Sigmoid colon (tissue), 6 donors: ENCODE measurements at regions not wholly inside any gene's neighbourhood (a gene's known extent, or its start where the extent isn't known, plus 50 kb on each side); places are given as distances from the start of the nearest gene placed in this dataset.

Experiments
- DNase-seq: peaks from one replicate; pipeline ENCODE4 v3.0.0-alpha.2; 2019
- H3K27ac ChIP-seq, 4 donors: fragments of 200-600 bp; sonication (generic); one replicate each; pipeline ENCODE4 v1.5.1; 2016 to 2019; ENCODE audit warnings: mild to moderate bottlenecking in 1 of 4
- H3K27me3 ChIP-seq, 3 donors: fragments of 200-600 bp; sonication (generic); one replicate each; pipeline ENCODE4 v1.5.1; 2019; ENCODE audit warnings: mild to moderate bottlenecking in 1 of 3
- H3K36me3 ChIP-seq, 4 donors: fragments of 200-600 bp; sonication (generic); one replicate each; pipeline ENCODE4 v1.5.1; 2016 to 2019
- H3K4me1 ChIP-seq, 4 donors: fragments of 200-600 bp; sonication (generic); one replicate each; pipeline ENCODE4 v1.5.1; 2017 to 2019
- H3K4me3 ChIP-seq, 4 donors: fragments of 200-600 bp; sonication (generic); one replicate each; pipeline ENCODE4 v1.5.1; 2017 to 2019; ENCODE audit warnings: mild to moderate bottlenecking in 2 of 4, moderate library complexity in 1 of 4
- H3K9me3 ChIP-seq, 4 donors: fragments of 200-600 bp in 3 of 4; sonication (generic) in 3 of 4; one replicate each; pipeline versions ENCODE4 v1.5.1 to v1.6.1; 2013 to 2019
- EP300 ChIP-seq, 4 donors: sonication (generic); formaldehyde crosslinking; IDR thresholded peaks; one replicate each; pipeline ENCODE4 v1.6.1; 2017; ENCODE audit warnings: antibody characterized with exemption in 4 of 4
- POLR2A ChIP-seq, 2 donors: fragments of 450-650 bp; IDR thresholded peaks; one replicate each; pipeline ENCODE4 v1.6.1; 2016; ENCODE audit warnings: antibody characterized with exemption in 2 of 2, mild to moderate bottlenecking in 2 of 2, moderate library complexity in 2 of 2
- POLR2AphosphoS5 ChIP-seq, 4 donors: sonication (generic); formaldehyde crosslinking; IDR thresholded peaks; one replicate each; pipeline ENCODE4 v1.6.1; 2017; ENCODE audit warnings: antibody characterized with exemption in 4 of 4
- WGBS, 2 donors: extraction: QIAGEN DNeasy Blood & Tissue Kit; methylation state at CpG; one replicate each; pipeline ENCODE4 v1.1.7; 2013; 5-methylcytosine and 5-hydroxymethylcytosine counted together
- intact Hi-C: fragments of 100-400 bp; cut with DNase I; formaldehyde crosslinking; loops from one replicate; pipeline ENCODE4 v1.15.1; 2023
- TF ChIP-seq, protein P1 (sequence below), 4 experiments: fragments of 450-650 bp in 3 of 4; fragments of 200-600 bp in 1 of 4; IDR thresholded peaks; one replicate each; pipeline ENCODE4 v1.5.1; 2016 to 2019; ENCODE audit warnings: antibody characterized with exemption in 4 of 4, mild to moderate bottlenecking in 3 of 4, moderate library complexity in 2 of 4
- donor health status: healthy with polysubstance abuse.
- donor health status: healthy.

DNA sequence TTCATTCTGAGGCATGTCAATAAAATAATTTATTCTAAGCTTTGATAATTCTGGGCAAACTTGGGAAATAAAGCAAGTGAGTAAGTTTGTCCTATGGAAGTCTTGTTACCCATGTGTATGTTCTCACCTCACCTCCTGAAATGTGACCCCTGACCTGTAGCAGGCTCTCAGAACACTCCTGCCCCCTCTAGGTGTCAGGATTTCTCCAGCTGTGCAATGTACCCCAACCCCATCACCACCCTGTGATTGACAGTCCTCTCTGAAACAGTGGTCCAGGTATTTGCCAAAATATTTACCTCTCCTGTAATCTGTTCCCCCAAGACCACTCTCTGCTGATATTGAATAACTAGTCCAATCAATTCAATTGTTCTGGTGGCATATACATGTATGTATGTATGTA is 122.6 kb upstream of the PTER start:
- Histone ChIP-seq H3K36me3 (no peaks in the 10 kb centered on the region), H3K27ac (no peak overlapping the region), H3K27me3 (no peaks in the 10 kb centered on the region), H3K4me1 (no peaks in the 10 kb centered on the region), H3K4me3 (no peak overlapping the region), H3K9me3 (no peaks in the 10 kb centered on the region)
- intact Hi-C loops = no loop called here
- no peak for TF ChIP-seq POLR2A (IDR thresholded peaks at IDR 0.05)
- TF ChIP-seq EP300 (IDR thresholded peaks at IDR 0.05) = no peak
- TF ChIP-seq POLR2AphosphoS5 (IDR thresholded peaks at IDR 0.05) = no peak
- TF ChIP-seq, protein P1, sequence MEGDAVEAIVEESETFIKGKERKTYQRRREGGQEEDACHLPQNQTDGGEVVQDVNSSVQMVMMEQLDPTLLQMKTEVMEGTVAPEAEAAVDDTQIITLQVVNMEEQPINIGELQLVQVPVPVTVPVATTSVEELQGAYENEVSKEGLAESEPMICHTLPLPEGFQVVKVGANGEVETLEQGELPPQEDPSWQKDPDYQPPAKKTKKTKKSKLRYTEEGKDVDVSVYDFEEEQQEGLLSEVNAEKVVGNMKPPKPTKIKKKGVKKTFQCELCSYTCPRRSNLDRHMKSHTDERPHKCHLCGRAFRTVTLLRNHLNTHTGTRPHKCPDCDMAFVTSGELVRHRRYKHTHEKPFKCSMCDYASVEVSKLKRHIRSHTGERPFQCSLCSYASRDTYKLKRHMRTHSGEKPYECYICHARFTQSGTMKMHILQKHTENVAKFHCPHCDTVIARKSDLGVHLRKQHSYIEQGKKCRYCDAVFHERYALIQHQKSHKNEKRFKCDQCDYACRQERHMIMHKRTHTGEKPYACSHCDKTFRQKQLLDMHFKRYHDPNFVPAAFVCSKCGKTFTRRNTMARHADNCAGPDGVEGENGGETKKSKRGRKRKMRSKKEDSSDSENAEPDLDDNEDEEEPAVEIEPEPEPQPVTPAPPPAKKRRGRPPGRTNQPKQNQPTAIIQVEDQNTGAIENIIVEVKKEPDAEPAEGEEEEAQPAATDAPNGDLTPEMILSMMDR (IDR thresholded peaks at IDR 0.05) = no peak
- no peak for DNase-seq

DNA sequence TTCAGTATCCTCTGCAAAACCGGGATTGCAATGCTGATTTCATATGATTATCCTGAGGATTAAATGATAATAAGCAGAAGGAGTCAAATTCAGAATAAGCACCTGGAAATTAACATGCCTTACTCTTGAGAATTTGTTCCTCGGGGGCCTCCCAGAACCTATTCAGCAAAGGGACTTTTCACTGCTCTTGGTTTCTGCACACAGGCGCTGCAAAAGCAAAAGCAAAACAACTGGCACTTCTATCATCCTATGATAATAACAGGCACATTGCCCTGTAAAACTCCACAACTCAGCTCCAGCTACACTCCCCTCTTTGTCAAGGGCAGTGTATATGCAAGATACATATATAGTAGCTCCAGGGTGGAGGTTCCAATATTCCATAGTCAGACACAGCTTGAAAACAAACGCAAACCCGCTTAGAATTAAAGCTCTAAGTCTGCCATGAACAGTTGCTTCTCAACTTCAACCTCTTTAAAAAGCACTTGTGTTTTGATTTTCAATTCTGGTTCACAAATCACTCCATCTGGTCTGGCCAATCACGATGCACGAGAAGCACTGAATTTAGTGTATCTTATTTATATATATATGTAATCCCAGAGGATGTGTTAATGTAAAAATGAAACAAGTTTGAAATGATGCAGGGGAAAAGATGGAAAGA is 119.9 kb upstream of the PTER start:
- no peak for DNase-seq
- intact Hi-C loops = no loop called here

DNA sequence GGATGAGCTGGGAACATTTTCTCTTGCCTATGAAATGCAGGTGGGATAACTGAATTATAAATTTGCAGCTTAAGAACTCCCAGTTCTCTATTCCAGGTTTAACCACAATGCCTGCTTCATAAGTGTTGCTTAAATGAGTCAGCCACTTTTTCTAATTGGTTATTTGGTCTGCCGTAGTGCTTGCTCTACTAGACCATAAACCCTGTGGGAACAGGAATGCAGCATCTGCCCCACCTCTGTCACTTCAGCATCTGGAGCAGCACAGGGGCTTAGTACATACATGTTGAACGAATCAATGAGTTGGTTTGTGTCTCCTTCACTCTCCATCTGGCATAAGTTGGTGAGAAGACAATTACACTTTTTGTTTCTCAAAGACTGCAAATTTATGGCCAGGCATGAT is 95.2 kb upstream of the PTER start:
- intact Hi-C loops = no loop called here
- 37 to 59% methylated on average over 2 of the region's 2 CpGs for WGBS, 2 donors
- Histone ChIP-seq H3K4me1 (no peaks in the 10 kb centered on the region), H3K9me3 (no peaks in the 10 kb centered on the region), H3K27me3 (no peaks in the 10 kb centered on the region), H3K27ac (no peak overlapping the region), H3K36me3 (no peaks in the 10 kb centered on the region), H3K4me3 (no peak overlapping the region)
- DNase-seq = no peak
- TF ChIP-seq EP300 (IDR thresholded peaks at IDR 0.05) = no peak
- no peak for TF ChIP-seq POLR2AphosphoS5 (IDR thresholded peaks at IDR 0.05)
- TF ChIP-seq POLR2A (IDR thresholded peaks at IDR 0.05) = no peak
- TF ChIP-seq, protein P1 (IDR thresholded peaks at IDR 0.05) = no peak

More for the DNA sequence above, 119.9 kb upstream of the PTER start:
- no peak for TF ChIP-seq POLR2AphosphoS5 (IDR thresholded peaks at IDR 0.05)
- no peak for TF ChIP-seq EP300 (IDR thresholded peaks at IDR 0.05)
- TF ChIP-seq, protein P1 (IDR thresholded peaks at IDR 0.05) = no peak
- TF ChIP-seq POLR2A (IDR thresholded peaks at IDR 0.05) = no peak
- 73 to 83% methylated on average over 7 of the region's 7 CpGs for WGBS, 2 donors
- H3K27me3 ChIP-seq = no peaks in the 10 kb centered on the region
- no peaks in the 10 kb centered on the region for H3K36me3 ChIP-seq
- no peak overlapping the region for H3K27ac ChIP-seq
- H3K4me3 ChIP-seq = no peak overlapping the region
- no peaks in the 10 kb centered on the region for H3K4me1 ChIP-seq
- H3K9me3 ChIP-seq = no peaks in the 10 kb centered on the region

DNA sequence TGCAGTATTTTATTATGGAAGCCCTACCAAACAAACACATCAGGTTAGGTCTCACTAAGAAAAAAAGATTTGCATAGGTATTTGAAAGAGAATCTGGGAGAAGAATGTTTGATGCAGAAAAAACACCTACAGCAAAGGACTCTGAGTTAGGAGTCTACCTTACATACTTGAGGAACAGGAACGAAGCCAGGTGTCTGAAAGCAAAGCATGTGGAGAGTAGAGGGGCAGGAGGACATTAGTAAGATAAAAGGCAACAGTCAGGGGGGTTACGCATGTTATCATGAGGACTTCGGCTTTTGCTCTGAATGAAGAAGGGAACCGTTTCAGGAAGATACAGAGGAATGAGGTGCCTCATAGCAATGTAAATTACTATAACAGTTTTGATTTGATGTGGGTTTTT is 87.9 kb upstream of the PTER start:
- DNase-seq = no peak
- TF ChIP-seq, protein P1 (IDR thresholded peaks at IDR 0.05) = no peak
- TF ChIP-seq POLR2A (IDR thresholded peaks at IDR 0.05) (no peak), EP300 (IDR thresholded peaks at IDR 0.05) (no peak), POLR2AphosphoS5 (IDR thresholded peaks at IDR 0.05) (no peak)
- Histone ChIP-seq H3K36me3 (no peaks in the 10 kb centered on the region), H3K27me3 (no peaks in the 10 kb centered on the region), H3K9me3 (peaks cover 0 to 4% (median 0%) of the 10 kb centered on the region in 4 donors), H3K4me1 (no peaks in the 10 kb centered on the region), H3K4me3 (no peak overlapping the region), H3K27ac (no peak overlapping the region)
- intact Hi-C loops = no loop called here
- 71 to 76% methylated on average over 4 of the region's 4 CpGs for WGBS, 2 donors

DNA sequence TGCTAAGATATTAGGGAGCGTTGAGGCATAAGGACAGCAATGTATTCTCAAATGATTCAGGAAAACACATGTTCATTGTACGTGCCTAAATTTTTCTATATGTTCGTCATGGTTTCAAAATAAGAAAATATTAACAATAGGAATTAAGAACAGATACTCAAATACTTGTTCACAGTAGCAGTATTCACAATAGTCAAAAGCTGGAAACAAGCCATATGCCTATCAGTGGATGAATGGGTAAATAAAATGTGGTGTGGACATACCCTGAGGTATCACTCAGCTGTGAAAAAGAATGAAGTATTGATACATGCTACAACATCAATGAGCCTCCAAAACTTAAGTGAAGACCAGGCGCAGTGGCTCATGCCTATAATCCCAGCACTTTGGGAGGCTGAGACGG is 84.7 kb upstream of the PTER start:
- no peak overlapping the region for H3K4me3 ChIP-seq
- peaks cover 0 to under 1% (median 0%) of the 10 kb centered on the region in 4 donors for H3K9me3 ChIP-seq
- no peak for DNase-seq
- WGBS, 2 donors = 88 to 91% methylated on average over 5 of the region's 5 CpGs
- no peaks in the 10 kb centered on the region for H3K27me3 ChIP-seq
- TF ChIP-seq EP300 (IDR thresholded peaks at IDR 0.05) = no peak
- no peak for TF ChIP-seq POLR2AphosphoS5 (IDR thresholded peaks at IDR 0.05)
- TF ChIP-seq, protein P1 (IDR thresholded peaks at IDR 0.05) = no peak
- TF ChIP-seq POLR2A (IDR thresholded peaks at IDR 0.05) = no peak
- intact Hi-C loops = no loop called here
- H3K27ac ChIP-seq = no peak overlapping the region
- no peaks in the 10 kb centered on the region for H3K36me3 ChIP-seq
- H3K4me1 ChIP-seq = no peaks in the 10 kb centered on the region
